HG03039 (cell line): ENCODE measurements at regions not wholly inside any gene's neighbourhood (a gene's known extent, or its start where the extent isn't known, plus 50 kb on each side); places are given as distances from the start of the nearest gene placed in this dataset.

Experiments
- ATAC-seq: cut with Tn5 transposase; IDR thresholded peaks from one replicate; pipeline ENCODE4 v1.9.1; 2021; ENCODE audit warnings: mild to moderate bottlenecking, moderate library complexity; ENCODE audit not compliant: unreplicated experiment

DNA sequence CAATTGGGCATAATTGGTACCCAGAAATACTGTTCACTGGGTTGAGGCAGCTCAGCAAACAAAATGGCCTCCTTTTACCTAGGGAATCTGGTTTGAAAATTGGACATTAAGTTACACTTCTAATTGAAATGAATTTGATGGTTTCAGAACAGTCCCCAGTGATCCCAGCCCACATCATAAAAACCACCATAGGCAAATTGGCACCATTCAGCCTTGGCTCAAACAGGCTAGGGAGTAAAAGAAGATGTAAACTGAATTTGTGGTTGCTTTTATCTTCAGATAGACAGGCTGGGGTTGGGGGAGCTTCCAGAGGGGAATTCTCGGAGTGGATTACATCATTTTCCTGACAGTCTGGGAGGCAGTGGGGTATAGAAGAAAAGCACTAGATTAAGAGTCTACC is 576.5 kb downstream of the MID1IP1 start:
- no peak for ATAC-seq

GRCh38 chrX:39381422-39381821 is 580.2 kb downstream of the MID1IP1 start:
- ATAC-seq, result no peak

DNA sequence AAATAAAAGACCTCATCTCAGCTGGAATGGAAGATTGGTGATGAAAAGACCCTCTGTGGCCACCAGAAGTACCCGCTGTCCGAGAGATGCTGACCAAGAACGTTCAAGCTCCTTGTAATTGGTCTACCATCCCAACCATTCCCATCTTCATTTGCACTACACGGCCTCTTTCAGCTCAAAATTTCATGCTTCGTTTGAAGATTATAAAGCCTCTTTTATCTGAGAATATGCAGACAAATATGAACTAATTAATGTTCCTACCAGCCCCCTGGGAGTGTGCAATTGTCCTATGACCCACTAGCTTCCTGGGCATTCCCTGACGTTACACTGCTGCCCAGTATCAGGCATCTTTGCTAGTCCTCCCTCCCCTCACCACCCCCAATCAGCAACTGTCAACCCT is 583.7 kb downstream of the MID1IP1 start:
- no peak for ATAC-seq

DNA sequence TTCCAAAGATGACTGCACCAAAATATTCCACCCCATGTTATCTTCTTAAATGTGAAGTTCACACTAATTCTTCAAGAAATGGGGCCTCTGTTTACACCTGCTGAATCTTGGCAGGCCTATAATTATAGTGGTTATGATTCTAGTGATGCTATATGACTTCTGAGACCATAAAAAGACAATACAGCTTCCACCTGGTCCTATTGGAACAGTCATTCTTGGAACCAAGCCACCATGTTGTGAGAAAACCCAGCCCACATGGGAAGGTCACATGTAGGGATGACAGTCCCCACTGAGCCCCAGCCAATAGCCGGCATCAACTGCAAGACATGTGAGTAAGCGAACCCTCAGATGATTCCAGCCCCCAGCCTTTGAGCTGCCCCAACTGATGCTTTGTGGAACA is 587.5 kb downstream of the MID1IP1 start:
- no peak for ATAC-seq

- no peak for ATAC-seq
Measured at GRCh38 chrX:39396358-39396995, 595.2 kb downstream of the MID1IP1 start.

DNA sequence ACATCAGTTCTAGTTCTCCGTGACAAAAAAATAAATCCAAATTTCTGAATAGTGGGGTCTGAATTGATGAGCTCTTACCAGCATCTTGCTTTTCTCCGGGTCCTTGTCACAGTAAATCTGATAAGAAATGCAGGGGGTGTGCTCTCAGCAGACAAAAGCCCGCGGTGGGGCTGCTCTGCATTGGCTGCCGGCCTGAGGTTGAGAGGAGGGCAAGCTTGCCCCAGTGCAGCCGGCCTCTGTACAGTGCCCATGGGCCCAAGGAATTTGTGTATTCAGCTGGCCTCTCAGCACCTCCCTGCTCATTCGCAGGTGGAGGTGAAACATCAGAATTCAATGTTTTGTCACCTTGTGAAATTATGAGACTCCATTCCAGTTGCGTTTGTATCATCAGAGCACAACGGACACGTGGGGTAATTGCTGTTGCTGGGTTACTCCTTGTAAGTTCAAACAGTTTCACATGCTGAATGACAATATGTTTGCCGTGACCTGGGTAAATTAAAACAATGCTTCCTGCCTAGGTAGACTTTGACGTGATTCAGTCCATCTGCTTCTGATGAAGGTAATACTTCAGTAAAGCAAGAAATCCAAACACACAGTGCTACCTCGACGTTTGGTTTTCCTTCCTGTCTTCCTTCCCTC is 596.4 kb downstream of the MID1IP1 start:
- ATAC-seq, result no peak

GRCh38 chrX:39398215-39398962 is 597.1 kb downstream of the MID1IP1 start:
- ATAC-seq, result no peak

DNA sequence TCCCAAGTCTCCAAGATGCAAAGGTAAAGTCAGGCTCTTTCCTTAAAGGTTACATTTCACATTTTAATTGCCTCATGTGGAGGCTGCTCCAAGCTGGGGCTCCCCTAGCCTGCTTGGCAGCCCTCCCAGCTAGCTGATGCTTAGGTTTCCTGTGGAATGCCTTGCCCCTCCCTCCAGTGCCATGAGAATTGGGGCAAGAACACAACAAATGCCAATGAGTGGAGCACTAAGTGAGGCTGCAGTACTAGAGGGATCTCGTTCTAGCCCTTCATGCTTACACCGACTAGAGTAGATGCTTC is 597.7 kb downstream of the MID1IP1 start:
- ATAC-seq, result no peak

- ATAC-seq, result no peak
Measured at GRCh38 chrX:39399387-39399786, 598.1 kb downstream of the MID1IP1 start.

DNA sequence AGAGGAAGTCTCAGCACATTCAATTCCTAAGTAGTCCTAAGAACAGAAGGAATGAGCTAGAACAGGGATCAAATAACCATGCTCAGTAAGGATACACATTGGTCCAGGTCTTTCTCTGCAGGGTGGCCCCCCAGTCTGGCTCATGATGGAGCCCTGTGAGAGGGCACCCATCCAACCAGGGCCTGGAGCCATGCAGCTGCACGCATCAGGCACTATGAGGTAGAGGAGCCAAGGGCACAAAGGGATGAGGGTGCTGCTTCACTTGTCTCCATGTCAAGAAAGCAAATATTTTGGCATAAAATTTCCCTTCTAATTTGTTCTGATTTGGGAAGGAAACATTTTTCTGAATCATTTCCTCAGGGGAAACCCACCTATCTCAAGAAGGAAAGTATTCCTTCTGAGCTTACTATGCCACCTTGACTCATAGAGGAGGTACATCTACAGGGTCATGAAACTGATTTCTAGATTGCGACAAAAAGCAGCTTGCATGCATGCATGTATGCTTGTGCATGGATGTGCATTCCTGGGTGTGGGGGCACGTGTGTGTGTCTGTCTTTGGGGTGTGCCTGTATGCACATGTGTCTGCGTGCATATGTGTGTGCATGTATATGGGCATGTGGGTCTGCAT is 600.3 kb downstream of the MID1IP1 start:
- no peak for ATAC-seq

- ATAC-seq, result no peak
Measured at GRCh38 chrX:39402158-39402557, 600.9 kb downstream of the MID1IP1 start.

- ATAC-seq, result no peak
Measured at GRCh38 chrX:39406799-39407198, 605.5 kb downstream of the MID1IP1 start.

GRCh38 chrX:39409246-39409917 is 608.1 kb downstream of the MID1IP1 start:
- no peak for ATAC-seq

- ATAC-seq, result no peak
Measured at GRCh38 chrX:39414290-39414854, 613.1 kb downstream of the MID1IP1 start.

- no peak for ATAC-seq
Measured at GRCh38 chrX:39416547-39417260, 615.4 kb downstream of the MID1IP1 start.

- ATAC-seq, result no peak
Measured at GRCh38 chrX:39418254-39418704, 617.0 kb downstream of the MID1IP1 start.

DNA sequence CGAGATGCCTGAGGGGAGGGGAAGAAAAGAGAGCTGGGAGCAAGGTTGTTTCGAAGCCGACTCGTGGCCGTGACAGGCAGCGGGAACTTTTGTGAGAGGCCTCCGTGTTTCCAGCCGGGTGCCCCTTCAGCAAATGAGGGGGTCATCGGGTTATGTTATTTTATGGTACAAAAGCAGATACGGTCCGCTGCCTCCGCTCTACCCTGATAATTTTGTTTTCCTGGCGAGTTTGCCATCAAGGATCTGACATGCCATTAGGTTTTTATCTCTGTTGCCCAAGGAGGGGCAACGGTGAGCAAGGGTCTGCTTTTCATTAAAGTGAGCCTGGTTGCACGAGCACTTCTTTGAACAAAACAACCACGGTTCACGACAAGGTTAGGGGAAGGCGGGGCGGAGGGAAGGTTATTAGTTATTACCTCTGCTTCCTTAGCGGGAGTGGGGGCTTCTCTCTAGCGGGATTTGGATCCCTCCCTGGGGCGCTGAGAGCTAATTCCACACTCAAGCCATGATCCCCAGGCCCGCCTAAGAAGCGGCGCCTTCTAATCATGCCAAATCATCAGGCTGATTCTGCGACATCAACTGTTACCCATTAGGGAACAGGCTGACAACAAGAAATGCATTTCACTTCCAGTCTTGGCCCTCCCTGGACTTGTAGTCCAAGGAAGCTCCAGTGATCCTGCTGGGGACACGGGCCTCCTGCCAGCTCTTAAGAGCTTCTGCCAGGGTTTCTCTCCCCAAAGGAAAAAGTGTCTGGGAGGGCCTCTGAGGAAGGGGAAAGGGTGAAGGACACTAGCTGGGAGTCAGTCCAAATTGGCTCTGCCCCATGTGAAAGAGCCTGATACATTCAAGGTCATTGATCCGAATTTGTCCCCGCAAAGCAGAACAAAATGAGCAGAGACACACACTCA is 617.7 kb downstream of the MID1IP1 start:
- no peak for ATAC-seq

- ATAC-seq, result no peak
Measured at GRCh38 chrX:39421006-39421405, 619.7 kb downstream of the MID1IP1 start.

- ATAC-seq, result no peak
Measured at GRCh38 chrX:39425124-39425806, 624.0 kb downstream of the MID1IP1 start.
